CD4-positive, alpha-beta T cell treated with Interferon gamma for 1 hour (primary cell): ENCODE measurements at regions not wholly inside any gene's neighbourhood (a gene's known extent, or its start where the extent isn't known, plus 50 kb on each side); places are given as distances from the start of the nearest gene placed in this dataset.
"Not testable (repeated sequence)": the region's sequence is repeated elsewhere in the genome, so short reads cannot be mapped to it uniquely, and the experiment has no call there.

Source experiments
- DNase-seq: peaks from one replicate; pipeline ENCODE4 v3.0.0-alpha.2; 2020

DNA sequence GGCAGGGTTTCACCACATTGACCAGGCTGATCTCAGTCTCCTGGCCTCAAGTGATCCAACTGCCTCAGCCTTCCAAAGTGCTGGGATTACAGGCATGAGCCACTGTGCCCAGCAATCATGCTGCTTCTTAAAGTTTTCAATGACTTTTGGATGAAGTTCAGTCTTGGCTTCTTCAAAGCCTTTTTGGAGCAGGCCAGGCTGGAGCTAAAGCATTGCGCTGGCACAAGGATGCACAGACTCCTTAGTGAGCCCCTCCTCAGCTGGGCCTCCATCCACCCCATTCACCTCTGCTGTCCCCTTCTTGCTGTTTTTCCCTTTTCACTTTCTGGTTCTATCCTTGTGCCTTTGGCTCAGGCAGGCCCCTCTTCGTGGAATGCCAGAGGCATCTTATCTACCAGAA is 638.6 kb downstream of the TYW1 start:
- no peak for DNase-seq

DNA sequence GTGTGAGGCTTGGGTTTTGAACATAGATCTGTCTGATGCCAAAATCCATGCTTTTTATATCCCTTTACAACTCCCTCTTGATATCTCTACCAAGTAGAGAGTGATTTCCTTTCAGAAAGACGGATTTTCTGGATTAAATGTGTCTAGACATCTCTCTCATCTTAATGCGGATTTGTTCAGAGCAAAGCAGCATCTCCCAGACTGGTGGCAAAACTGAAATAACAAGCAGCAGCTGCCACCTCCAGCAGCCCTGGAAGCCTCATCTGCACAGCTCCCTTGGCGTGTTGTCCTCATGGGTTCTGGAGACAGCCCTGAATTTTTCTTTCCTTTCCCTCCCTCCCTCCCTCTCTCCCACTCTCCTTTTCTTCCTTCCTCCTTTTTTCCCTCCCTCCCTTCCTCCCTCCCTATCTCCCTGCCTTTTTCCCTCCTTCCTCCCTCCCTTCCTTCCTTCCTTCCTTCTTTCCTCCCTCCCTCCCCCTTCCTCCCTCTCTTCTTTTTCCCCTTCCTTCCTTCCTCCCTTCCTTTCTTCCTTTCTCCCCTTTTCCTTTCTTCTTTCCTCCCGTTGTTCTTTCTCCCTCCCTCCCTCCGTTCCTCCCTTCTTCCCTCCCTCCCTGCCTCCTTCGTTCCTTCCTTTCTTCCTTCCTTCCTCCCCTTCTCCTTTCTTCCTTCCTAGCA is 639.9 kb downstream of the TYW1 start:
- no peak for DNase-seq

DNA sequence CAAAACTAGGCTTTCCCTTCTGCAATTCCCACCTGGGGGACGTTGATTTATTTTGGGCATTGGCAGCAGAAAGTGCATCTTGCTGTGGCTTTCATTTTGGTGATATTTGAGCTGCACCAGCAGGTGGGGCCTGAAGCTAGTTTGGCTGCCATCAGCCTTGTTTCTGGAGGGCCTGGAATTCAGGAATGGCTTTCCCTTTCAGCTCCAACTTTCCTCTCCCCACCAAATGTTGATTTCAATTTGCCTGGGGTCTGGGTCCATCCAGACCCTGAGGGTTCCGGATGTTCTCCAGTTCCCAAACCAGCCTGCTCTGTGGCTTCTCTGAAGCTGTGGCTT is 640.4 kb downstream of the TYW1 start:
- DNase-seq: no peak

DNA sequence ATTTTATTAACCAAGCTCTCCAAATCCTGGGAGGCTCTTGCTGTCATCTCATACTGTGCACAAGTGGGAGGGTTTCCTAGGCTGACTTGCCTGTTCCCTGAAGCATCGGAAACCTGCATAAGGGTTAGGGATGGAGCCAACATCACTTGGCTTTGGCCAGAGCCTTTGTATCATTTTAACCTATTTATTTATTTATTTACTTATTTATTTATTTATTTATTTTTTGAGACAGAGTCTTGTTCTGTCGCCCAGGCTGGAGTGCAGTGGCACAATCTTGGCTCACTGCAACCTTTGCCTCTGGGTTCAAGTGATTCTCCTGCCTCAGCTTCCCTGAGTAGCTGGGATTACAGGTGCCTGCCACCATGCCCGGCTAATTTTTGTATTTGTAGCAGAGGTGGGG is 645.9 kb downstream of the TYW1 start:
- DNase-seq: not testable (repeated sequence)

DNA sequence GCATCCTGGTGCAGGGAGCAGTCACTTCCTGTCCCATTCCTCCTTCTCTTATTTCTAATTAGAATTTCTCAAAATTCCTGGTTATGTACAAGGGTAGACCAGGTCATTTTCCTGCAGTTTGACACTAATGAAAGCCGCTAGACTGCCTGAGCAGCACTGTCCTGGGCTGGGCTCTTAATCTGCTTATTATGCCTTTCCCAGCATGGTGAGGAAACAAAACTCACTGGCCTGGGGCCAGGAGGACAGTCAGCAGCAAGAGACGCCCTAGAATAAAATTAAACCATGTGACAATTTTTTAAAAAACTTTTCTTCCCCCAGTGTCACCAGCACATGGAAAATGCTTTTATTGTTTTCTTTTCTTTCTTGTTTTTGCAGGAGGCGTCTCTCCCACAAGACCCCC is 647.5 kb downstream of the TYW1 start:
- no peak for DNase-seq

DNA sequence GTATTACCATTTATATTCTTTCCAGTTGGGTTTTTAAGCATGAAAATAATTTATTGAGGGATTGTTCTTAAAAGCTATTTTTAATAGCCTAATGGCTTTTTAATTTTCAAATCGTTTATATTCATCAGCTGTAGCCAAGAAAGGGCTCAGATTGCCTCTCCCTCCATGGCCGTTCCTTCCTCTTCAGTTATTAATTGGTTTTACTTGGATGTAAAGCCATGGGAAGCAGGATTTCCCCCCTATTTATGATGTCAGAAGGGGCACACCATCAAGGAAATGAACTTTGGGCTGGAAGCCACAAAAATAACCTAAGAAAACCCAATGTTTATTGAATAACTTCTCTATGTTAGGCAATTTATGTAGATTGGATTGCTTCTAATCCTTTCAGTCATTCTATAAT is 656.3 kb downstream of the TYW1 start:
- DNase-seq: no peak

DNA sequence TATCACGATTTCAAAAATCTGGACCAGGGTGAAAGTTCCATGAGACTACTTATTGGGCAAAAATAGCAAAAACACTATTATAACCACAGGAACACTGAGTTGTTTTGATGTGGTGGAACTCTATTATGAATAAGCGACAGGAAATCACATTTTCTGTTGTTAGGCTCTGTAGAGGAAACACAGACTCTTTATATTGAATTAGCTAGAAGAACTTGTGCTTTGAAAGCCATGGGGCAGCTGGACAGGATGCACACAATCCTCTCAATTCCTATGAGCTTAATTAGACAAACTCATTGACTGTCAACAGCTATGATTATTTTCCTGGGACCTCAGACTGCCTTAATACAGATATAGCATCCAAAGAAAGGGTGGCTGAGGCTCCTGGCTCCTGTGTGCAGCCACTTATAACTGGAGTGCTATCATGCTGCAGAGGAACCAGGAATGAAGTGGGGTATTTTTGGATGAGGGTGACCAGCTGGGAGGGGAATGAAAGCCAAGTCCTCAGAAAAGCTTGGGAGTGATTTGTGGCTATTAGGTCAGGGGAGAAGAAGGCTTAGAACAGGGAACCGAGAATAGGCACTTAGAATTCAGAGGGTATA is 657.3 kb downstream of the TYW1 start:
- no peak for DNase-seq

DNA sequence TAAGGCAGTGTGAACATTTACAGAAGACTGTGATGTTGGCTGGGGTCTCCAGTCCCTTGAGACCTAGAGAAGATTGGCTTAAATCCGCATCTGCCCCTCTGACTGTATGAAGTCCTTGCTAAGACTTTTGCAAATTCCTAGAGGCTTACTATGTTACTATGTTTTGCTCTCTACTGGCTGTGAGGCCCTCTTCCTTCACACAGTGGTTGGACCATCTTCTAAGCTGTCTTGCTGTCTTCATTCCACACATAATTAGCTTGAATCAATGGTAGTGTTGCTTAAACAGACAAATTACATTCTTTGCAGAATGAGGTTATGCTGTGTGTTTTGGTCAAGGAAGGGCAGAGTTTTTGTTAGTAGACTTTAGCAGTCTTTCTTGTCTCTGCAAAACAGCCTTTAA is 658.0 kb downstream of the TYW1 start:
- no peak for DNase-seq

DNA sequence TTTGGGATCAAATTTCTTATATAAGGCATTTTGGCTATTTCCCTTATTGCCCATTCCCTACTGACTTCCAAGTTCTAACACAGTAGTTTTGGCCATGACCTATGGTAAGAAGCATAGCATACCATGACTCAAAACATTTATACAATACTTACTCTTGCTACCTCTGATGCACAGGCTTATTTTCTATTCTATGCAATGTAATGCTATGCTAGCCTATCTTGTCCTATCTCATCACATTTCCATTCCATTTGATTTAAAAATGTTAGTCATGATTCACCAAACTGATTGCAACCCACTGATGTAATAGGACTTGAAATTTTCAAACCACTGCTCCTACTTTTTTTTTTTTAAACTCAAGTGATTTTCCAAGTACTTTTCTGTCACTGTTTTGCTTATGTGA is 658.5 kb downstream of the TYW1 start:
- DNase-seq: no peak

DNA sequence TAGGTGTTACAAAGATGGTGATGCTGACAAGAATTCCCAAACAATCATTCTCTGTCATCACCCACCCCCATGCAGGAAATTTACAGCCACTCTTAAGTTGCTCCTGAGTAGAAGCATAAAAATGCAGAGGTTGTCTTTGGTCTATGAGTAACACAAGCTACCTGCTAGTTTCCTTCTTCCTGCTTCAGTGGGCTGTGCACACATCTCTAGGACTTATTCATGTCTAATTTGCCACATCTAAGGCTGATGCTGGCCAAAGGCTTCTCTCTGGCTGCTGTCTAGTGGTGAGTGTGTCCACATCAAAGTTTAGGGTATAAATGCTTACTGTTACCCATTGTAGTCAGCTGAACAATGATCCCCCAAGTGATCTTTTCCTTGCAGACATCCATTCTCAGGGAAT is 662.5 kb downstream of the TYW1 start:
- no peak for DNase-seq

DNA sequence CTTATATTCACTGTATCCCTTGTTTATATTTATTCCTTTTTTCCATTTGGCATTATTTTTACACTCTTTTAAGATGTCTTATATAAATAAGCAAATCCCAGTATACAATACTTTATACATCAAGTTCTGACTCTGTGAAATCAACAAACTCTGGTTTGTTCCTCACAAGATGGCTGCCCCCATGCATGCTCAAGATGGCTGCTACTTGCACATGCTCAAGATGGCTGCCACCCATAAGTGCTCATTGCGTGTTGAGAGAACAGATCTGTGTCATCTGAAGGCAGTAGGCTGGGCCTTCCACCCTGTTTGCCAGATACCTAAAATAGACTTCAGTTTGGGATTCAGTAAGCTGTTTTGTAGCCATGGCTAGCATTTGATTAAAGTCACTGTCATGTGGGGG is 666.2 kb downstream of the TYW1 start:
- DNase-seq: no peak

DNA sequence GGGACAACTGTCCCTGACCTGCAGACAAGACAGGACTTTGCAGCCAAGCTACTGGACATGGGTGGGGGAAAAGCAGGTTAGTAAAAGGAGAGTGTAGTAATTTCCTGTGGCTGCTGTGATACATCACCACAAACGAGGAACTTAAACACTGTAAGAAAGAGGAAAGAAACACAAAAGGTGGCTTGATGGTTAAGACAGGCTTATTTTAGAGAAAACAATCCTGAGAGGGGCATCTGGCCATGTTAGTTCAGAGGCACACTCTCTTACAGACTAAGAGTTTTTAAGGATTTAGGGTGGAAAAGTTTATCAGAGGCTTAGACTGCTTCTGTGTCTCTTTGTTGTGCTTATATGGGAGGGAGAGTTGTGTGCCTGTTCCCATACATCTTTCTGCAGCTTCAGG is 667.0 kb downstream of the TYW1 start:
- no peak for DNase-seq

DNA sequence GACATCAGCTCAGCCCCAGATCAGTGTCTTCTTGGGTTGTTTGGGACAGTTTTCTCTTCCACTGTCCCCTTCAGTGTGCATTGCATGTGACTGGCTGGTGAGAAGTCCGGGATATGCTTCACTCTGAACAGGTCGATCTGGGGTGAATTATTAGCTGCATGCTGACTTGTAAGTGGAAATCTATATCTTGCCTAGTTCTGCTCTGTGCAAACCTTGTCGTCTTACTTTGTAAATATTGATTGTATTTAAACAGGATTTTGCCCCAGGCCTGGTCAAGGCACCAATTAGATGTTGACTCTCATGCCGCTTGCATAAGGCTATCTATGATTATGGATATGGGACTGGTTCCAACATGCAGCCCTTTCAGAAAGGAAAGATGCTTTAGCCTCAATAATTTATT is 669.7 kb downstream of the TYW1 start:
- DNase-seq: not testable (repeated sequence)

DNA sequence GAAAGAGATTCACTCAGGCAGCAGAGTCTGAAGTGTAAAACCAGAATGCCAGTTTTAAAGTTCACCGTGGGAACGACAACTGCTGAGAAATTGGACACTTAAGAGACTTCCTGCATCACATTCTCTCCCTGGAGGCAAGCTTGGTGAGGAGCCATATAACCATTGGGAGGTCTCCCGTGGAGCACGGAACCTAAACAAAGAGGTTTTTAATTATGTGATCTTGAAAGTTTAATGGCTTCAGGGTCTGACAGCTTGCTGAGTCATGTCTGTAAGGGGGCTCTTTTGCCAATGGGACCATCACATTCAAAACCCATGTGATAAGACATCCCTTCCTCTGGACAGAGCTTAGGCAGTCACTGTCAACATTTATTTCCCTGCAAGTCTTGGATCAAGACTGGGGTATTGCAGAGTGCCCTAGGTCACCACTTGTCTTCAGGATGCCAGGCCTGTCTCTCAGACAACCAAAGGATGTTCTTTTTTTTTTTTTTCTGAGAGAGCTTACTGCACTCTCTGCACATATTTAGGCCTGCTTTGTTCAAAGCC is 674.4 kb downstream of the TYW1 start:
- DNase-seq: no peak

DNA sequence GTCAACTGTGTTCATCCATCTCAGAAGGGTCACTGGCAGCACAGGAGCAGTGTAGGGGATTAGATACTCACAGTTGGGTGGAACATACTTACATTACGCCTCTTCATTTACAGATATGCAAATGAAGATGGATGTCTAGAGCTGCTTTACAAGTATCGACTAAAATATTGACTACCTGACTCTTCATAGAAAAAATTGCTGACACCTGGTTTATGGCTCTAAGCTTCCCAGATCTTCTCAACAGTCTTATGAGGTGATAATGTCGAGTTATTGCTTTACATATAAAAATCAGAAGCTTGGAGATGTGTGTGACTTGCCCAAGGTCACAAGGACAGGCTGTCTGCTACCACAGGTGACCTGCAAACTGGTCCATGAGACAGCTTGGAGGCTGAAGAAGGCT is 677.2 kb downstream of the TYW1 start:
- no peak for DNase-seq

DNA sequence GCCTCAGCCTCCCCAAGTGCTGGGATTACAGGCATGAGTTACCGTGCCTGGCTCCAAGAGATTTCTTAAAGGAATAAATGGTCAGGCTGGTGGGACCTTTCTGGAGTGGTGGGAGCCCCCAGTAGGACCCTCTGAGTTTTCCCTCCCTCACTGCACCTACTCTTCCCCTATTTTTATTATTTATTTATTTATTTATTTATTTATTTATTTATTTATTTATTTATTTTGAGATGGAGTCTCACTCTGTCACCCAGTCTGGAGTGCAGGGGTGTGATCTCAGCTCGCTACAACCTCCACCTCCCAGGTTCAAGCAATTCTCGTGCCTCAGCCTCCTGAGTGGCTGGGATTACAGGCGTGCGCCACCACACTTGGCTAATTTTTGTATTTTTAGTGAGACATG is 678.2 kb downstream of the TYW1 start:
- DNase-seq: not testable (repeated sequence)

DNA sequence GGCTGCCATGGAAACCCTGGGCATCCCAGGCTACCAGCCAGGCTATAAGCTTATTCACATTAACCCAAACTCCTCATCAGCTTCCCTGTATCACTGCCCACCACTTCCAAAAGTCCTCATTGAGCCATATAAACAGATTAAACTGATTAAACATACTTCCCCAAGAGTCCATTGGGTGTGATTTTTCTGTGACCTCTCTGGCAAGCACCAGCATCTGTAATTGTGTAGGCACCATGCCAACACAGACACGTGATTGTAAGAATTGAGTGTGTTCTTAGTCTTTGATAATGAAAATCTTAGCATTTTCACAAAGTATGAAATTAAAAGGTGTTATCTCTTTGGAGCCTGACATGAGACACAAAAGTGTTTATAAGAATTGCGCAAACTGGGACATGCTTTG is 679.3 kb downstream of the TYW1 start:
- DNase-seq: no peak

DNA sequence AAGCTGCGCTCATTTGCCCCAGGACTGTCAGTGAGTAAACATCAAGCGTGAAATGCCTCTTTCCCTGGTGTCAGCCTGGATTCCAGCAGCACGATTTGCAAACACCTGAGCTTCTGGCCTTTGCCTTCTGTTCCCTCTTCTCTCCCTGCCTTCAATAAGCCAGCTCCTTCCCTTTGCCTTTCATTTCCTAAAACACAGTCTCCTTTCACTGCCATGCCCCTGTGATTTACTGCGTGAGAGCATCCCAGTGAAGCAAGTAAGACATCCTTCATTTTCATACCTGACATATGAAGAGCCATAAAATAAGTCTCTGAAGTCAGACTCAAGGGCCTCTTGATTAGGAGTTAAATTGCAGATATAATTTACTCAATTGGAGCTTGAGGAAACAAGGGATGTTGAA is 681.8 kb downstream of the TYW1 start:
- DNase-seq: no peak

DNA sequence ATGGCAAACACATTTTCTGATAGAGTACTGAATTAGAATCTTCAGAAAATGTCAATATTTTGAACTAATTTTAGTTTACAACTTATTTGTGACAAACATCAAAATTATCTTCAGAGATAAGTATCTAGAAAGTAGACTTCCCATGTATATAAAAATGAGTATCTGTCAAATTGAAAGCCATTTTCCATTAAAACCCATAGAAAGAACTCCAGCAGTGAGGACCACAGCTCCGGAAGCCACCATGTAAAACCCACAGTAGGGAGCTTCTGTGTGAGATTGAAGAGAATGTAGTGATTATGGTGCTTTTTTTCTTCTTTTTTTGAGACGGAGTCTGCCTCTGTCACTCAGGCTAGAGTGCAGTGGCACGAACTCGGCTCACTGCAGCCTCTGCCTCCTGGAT is 687.0 kb downstream of the TYW1 start:
- DNase-seq: no peak

DNA sequence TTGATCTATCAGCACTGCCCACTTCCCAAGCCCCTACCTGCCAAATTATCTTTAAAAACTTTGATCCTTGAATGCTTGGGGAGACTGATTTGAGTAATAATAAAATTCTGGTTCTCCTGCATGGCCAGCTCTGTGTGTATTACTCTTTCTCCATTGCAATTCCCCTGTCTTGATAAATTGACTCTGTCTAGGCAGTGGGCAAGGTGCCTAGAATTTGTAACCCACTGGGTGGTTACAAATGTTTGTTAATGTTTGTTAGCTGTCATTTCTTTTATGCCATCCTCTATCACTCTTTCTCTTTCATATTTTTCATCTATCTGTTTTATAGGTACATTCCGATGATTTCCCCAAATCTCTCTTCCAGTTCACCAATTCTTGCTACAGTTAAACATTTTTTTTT is 694.1 kb downstream of the TYW1 start:
- no peak for DNase-seq

DNA sequence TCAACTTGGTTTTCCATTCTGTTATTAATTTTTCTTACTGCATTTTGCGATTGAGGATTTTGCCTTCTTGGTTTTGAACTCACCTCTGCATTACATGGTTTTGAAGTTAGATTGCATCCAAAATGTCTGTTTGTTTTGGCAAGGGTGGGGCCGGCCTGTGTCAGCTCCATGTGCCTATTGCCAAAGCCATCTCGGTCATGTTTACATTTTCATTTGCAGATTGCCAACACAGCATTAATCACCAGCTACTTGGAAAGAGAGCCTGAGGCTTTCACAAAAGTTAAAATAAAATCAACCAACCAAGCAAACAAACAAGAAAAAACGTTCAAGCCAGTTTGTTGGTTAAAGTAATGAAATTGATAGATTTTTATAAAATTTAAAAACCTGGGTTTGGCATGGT is 695.8 kb downstream of the TYW1 start:
- DNase-seq: no peak

DNA sequence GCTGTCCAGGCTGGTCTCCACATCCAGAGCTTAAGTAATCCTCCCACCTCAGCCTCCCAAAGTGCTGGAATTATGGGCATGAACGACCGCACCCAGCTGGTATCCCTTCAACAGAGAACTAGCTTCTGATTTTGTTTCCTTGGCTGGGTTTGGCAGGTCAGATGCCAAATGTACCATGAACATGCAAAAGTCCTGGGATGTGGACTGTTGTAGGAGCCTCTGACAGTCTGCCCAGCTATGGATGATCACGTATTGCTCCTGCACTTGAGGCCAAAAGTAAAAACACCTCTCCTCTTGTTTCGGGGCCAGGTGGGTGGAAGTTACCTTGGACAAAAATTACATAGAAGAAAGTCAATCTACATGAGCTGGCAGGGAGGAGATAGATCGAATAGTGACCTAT is 699.5 kb downstream of the TYW1 start:
- no peak for DNase-seq

DNA sequence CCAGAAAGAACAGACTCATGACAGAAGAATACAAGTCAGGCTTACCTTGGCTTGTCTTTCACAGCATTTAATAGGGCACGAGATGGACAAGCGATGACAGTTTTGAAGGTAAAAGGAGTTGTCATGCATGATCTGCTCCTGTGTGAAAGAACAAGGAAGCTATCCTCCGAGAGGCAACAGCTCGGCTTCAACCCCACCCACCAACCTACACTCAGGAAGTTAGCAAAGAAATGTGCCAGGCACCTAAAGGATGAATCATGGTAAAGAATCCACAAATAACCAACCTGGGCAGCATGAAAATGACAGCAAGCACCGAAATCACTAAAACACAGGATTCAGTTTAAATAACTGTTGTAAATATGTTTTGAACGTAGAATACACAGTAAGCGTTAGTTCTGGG is 700.2 kb downstream of the TYW1 start:
- no peak for DNase-seq

DNA sequence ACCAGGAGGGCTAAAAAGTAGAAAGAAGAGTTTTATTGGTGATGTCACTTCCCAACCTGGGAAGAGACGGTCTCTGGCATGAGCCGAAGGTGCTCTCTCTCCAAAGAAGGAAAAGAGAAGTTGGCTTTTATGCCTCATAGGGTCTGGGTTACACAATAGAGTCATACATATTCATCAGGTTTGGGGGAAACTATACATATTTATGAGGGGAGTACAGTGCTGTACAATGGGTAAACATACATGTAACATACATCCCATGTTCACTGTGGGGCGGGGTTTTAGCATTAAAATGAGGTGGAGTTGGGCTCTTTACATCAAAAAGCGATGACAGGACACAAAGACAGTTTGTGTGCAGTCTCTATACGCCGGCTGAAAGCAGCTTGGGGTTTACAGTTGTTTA is 701.7 kb downstream of the TYW1 start:
- DNase-seq: no peak

DNA sequence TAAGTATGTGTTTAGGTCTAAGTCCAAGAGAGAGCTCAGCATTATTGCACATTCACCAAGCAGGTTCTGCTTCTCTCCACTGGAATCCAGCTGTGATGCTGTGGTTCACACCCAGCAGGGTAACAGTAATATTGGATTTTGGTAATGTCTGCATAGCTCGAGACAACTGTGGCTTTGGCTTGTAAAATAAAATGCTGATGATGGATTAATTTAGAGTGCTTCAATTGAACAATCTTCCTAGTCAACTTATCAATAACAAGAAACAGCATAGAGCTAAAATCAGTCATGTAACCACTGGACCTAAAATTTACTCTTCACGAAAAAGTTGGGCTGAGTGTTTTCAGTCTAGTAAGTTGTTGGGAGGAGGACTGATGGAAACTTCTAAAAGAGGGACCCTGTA is 709.2 kb downstream of the TYW1 start:
- DNase-seq: no peak
